Adipocyte (in vitro differentiated cells): ENCODE measurements at regions not wholly inside any gene's neighbourhood (a gene's known extent, or its start where the extent isn't known, plus 50 kb on each side); places are given as distances from the start of the nearest gene placed in this dataset.
A peak's percentile ranks its signal among the peaks of the same experiment; 100 is the strongest.
"Not testable (repeated sequence)": the region's sequence is repeated elsewhere in the genome, so short reads cannot be mapped to it uniquely, and the experiment has no call there.

Experiments used
- DNase-seq: peaks from one replicate; pipeline ENCODE4 v3.0.0-alpha.2; 2015; ENCODE audit warnings: low read depth
- H3K27me3 ChIP-seq: replicated peaks from 2 replicates; pipeline ENCODE4 v1.7.0; 2013; ENCODE audit warnings: mild to moderate bottlenecking, low read length, moderate library complexity; ENCODE audit not compliant: control insufficient read depth, insufficient read depth
- H3K36me3 ChIP-seq: 2 replicates; pipeline ENCODE4 v1.7.0; 2013; ENCODE audit warnings: low read length, mild to moderate bottlenecking, moderate library complexity; ENCODE audit not compliant: control insufficient read depth, insufficient read depth, severe bottlenecking
- H3K4me1 ChIP-seq: 2 replicates; pipeline ENCODE4 v1.7.0; 2013; ENCODE audit warnings: mild to moderate bottlenecking, low read length, moderate library complexity; ENCODE audit not compliant: control insufficient read depth, insufficient read depth
- H3K4me3 ChIP-seq: 2 replicates; pipeline ENCODE4 v1.7.0; 2013; ENCODE audit warnings: mild to moderate bottlenecking, low read length, moderate library complexity
- H3K9ac ChIP-seq: 2 replicates; pipeline ENCODE4 v1.7.0; 2013; ENCODE audit warnings: mild to moderate bottlenecking, low read length, moderate library complexity
- H3K9me3 ChIP-seq: 2 replicates; pipeline ENCODE4 v1.7.0; 2013; ENCODE audit warnings: mild to moderate bottlenecking, low read length, moderate library complexity; ENCODE audit not compliant: control insufficient read depth

DNA sequence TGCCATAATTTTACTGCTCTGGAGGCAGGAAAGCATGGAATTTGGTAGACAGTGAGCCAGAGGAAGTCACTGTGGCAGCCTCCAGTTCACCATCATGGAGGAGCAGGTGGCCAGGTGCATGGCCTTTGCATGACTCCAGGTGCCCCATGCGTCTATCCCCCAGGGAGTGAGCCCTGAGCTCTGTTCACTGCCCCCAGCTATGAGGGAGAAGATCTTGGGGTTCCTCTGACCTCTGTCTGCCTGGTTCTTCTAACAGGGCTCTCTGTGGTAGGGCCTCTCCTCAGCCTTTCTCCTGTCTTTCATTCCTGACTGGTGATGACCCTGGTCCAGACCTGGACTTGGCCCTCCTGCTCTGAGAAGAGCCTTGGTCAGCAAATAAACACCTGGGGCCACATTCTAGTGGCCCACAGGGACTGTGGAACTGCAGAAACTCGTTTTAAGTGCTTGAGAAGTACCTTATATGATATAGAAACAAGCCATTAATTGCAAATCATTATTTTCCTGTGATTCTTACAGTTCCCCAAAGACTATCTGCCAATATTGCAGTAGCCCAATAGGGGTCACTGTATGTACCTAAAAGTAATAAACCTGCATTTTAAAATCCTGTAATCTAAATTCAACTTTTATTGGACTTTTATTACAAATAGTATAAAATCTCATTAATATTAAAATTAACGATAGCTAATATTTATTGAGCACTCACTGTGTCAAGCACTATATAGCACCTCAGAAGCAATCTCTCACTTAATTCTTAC lies 120.0 kb upstream of the SYT13 start:
- Histone ChIP-seq H3K4me1 (peaks cover under 1% of the 10 kb centered on the region), H3K9ac (no peak overlapping the region), H3K36me3 (no peaks in the 10 kb centered on the region), H3K4me3 (no peak overlapping the region), H3K9me3 (no peaks in the 10 kb centered on the region), H3K27me3 (peaks cover 20% of the 10 kb centered on the region)
- DNase-seq = peak; percentile 48

DNA sequence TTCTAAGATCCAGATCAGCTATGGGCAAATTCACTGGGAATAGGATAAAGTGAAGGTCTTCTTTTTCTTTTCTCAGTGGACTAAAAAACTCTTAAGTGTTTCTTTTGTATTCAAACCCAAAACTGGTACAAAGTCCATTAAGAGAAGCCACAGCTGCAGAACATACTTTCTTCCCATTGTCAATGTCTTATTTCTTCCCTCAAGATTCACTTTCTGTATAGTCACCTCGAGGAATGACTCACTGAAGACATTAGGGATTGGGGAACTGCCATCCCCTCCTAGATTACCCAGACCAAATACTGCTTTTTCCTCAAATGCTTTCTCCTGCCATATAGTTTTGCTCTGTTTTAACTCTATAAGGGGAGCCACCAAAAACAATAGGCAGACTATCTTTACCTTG lies 117.4 kb upstream of the SYT13 start:
- not testable (repeated sequence) for H3K9me3 ChIP-seq, H3K9ac ChIP-seq, H3K36me3 ChIP-seq, DNase-seq, H3K4me1 ChIP-seq, H3K4me3 ChIP-seq
- H3K27me3 ChIP-seq = peaks cover 19% of the 10 kb centered on the region

DNA sequence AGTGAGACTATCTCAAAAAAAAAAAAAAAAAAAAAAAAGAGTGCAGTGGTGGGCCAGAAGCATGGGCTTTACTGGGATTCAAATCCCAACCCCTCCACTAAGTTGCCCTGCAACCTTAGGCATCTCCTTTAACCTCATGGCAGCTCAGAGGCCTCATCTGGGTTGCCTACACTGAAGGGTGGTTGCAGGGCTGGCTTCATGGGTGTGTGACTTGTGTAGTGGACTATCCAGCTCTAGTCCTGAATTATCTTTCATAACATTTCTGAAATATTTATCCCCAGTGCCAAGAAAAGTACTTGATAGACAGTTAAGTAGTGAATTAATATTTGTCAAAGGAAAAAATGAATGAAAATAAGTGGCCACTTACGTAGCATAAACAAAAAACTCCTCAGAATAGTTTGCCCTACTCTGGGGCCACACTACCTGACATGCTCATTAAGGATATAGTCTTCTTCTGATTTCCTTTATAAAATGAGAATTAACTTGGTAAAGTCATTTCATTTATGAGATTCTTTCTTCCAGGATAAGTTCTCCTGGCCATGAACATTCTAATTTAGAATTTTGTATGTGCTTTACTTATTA lies 116.0 kb upstream of the SYT13 start:
- Histone ChIP-seq H3K27me3 (peaks cover 19% of the 10 kb centered on the region), H3K4me1 (peaks cover 4% of the 10 kb centered on the region), H3K36me3 (no peaks in the 10 kb centered on the region), H3K9me3 (no peaks in the 10 kb centered on the region), H3K9ac (no peak overlapping the region), H3K4me3 (no peak overlapping the region)
- no peak for DNase-seq

DNA sequence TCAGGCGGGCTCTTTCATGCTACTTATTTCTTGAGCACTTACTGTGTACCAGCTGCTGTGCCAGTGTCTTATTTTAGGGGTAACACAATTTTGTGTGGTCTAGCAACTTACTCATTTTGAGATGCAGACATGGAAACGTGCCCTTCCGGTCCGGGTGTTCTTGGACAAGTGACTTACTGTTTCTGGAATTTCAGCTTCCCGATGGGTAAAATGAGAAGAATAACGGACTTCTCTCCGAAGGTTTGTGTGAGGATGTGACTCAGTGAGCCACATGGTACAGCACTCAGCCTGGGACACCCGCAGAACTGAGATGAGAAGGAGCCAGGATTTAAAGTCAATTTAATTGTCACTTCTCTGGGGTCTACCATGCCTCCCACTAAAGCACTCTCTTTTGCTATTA lies 114.5 kb upstream of the SYT13 start:
- H3K9me3 ChIP-seq = no peaks in the 10 kb centered on the region
- DNase-seq = peak; percentile 68
- peaks cover 4% of the 10 kb centered on the region for H3K4me1 ChIP-seq
- H3K9ac ChIP-seq = no peak overlapping the region
- H3K4me3 ChIP-seq = no peak overlapping the region
- peaks cover 34% of the 10 kb centered on the region for H3K27me3 ChIP-seq
- no peaks in the 10 kb centered on the region for H3K36me3 ChIP-seq

DNA sequence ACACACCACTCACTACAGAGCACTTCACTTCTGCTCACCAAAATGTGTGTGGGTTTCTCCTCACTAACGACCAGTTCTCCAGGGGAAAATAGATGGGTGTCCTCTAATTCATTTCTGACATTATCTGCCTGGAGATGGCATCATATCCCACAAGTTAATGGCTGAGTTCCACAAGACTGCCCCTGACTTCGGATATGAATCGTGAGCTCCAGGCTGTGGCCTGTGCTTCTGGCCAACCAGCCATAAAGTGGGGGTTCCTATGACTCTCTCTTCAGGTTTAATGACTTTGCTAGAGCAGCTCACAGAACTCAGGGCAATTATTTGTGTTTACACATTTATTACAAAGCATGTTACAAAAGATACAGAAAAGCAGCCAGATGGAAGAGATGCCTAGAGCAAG lies 113.0 kb upstream of the SYT13 start:
- H3K36me3 ChIP-seq = no peaks in the 10 kb centered on the region
- peaks cover 4% of the 10 kb centered on the region for H3K4me1 ChIP-seq
- no peak overlapping the region for H3K4me3 ChIP-seq
- no peak for DNase-seq
- H3K9me3 ChIP-seq = no peaks in the 10 kb centered on the region
- no peak overlapping the region for H3K9ac ChIP-seq
- peaks cover 28% of the 10 kb centered on the region for H3K27me3 ChIP-seq

GRCh38 chr11:45398325-45398724 lies 112.2 kb upstream of the SYT13 start:
- no peaks in the 10 kb centered on the region for H3K36me3 ChIP-seq
- DNase-seq = no peak
- H3K4me3 ChIP-seq = no peak overlapping the region
- no peak overlapping the region for H3K9ac ChIP-seq
- H3K9me3 ChIP-seq = no peaks in the 10 kb centered on the region
- peaks cover 4% of the 10 kb centered on the region for H3K4me1 ChIP-seq
- H3K27me3 ChIP-seq = peaks cover 27% of the 10 kb centered on the region

- Histone ChIP-seq H3K9ac (no peak overlapping the region), H3K27me3 (peaks cover 39% of the 10 kb centered on the region), H3K36me3 (no peaks in the 10 kb centered on the region), H3K9me3 (no peaks in the 10 kb centered on the region), H3K4me1 (peaks cover 4% of the 10 kb centered on the region), H3K4me3 (no peak overlapping the region)
- no peak for DNase-seq
Measured at GRCh38 chr11:45396394-45396793, 110.3 kb upstream of the SYT13 start.

GRCh38 chr11:45395947-45396346 lies 109.8 kb upstream of the SYT13 start:
- Histone ChIP-seq H3K27me3 (peaks cover 41% of the 10 kb centered on the region), H3K4me1 (peaks cover 2% of the 10 kb centered on the region), H3K36me3 (no peaks in the 10 kb centered on the region), H3K9ac (no peak overlapping the region), H3K9me3 (no peaks in the 10 kb centered on the region), H3K4me3 (no peak overlapping the region)
- no peak for DNase-seq

- DNase-seq = no peak
- Histone ChIP-seq H3K27me3 (peaks cover 41% of the 10 kb centered on the region), H3K9me3 (no peaks in the 10 kb centered on the region), H3K9ac (no peak overlapping the region), H3K4me1 (no peaks in the 10 kb centered on the region), H3K4me3 (no peak overlapping the region), H3K36me3 (no peaks in the 10 kb centered on the region)
Measured at GRCh38 chr11:45395421-45395820, 109.3 kb upstream of the SYT13 start.

DNA sequence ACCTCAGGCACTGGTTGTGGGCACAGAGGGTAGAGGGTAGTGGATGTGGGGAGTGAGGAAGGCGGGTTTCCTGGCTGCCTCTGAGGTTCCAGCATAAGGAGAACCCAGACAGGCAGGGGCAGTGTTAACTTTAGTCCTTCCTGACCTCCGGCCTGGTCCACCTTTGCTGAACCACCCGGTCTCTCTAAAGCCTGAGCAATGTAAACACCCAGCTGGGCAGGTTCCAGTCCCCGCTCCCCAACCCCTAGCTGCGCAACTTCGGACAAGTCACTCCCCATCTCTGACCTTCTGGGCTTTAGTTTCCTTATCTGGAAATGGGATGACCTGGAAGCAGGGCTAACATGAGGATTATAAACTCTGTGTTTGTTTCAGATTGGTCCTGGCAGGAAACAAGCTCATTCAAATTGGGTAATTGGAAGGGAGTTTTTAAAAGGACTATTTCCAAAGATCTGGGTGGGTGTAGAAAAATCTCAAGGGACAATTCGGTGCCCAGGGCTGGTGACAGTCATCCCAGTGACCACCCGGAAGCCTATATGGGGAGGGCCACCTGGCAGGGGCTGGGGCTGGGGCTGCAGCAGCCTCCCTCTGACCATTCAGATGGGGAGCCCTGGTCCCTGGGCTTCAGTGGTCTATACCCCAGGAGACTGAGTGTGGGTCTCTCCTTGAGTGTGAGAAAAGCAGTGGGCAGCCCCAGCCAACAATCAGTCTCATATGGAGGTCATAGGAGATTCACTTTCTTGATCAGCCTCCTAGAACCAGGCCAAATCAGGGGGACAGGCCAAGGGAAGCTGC lies 108.3 kb upstream of the SYT13 start:
- Histone ChIP-seq H3K36me3 (no peaks in the 10 kb centered on the region), H3K9ac (no peak overlapping the region), H3K27me3 (peaks cover 36% of the 10 kb centered on the region), H3K4me1 (no peaks in the 10 kb centered on the region), H3K4me3 (no peak overlapping the region), H3K9me3 (no peaks in the 10 kb centered on the region)
- no peak for DNase-seq

- H3K4me3 ChIP-seq = no peak overlapping the region
- no peaks in the 10 kb centered on the region for H3K36me3 ChIP-seq
- H3K27me3 ChIP-seq = peaks cover 42% of the 10 kb centered on the region
- no peak overlapping the region for H3K9ac ChIP-seq
- no peaks in the 10 kb centered on the region for H3K9me3 ChIP-seq
- no peak for DNase-seq
- no peaks in the 10 kb centered on the region for H3K4me1 ChIP-seq
Measured at GRCh38 chr11:45393826-45394225, 107.7 kb upstream of the SYT13 start.
